ENCODE measurements at regions not wholly inside any gene's neighbourhood (a gene's known extent, or its start where the extent isn't known, plus 50 kb on each side); places are given as distances from the start of the nearest gene placed in this dataset.

DNA sequence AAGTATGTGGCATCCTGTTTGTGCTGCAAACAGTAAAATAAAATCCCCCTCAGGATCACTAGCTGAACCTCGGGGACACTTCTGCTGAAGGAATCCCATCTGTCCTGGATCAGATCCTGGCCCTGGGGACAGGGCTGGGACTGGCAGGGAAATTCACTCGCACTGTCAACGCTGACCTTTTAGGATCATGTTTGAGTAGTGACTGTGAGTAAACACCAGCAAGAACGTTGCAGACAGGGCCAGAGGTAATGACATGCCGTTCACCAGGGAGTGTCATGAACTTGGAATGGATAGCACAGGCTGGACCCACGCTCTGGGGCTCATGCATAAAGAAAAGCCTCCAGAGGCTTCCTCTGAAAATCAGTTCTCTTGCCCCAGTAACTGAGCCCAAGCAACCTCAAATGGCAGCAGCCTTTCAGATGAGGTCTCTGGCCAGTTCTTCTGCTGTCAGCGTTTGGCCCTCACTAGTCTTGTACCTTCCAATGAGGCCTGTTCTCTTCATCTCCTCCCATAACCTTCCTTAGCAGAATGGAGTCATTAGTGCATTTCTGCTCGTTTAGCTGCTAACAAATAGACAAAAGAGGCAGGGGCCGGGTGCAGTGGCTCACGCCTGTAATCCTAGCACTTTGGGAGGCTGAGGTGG lies 51.0 kb upstream of the BARX2 start:
- no peak for DNase-seq

DNA sequence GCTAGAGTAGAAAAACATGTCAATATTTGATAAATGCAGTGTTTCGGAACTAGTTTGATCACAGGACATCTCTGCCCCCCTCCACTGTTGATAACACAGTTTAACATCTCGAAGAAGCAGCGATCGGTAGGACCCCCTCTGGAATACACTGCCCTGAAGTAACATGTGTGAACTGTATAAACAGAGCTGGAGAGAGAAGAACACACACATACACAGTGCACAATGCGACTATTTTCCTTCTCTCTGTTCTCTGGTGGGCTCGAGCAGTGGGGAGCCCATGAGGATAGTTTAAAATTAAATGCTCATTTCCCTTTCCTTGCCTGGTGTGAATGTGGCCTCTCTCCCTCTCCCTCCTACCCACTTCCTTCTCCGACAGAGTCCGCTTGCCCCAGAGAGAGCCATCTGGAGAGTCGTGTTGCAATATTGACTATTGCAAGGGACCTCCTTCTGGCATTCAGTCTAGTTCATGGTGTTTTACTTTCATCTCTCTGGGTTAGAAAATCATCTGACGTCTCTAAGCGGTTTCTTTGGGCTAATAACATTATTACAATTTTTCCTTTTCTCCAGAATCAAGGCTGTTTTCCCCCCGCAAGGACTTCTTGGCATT lies 51.6 kb upstream of the BARX2 start:
- no peak for DNase-seq

DNA sequence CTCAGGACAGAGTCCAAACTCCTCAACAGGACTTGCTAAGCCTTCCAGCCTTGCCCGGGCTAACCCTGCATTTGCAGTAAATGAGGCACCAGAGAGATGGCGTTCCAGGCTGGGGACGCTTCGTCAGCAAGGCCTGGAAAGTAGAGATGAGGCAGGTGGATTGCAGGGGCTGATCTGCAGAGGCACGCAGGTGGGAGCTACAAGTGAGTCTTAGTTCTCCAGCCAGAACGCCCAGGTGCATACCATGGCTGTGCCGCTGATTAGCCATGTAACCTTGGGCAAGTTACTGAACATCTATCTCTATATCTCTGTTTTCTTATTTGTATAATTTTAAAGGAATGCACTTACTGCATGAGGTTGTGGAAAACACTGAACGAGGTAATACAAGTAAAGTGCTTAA lies 52.7 kb upstream of the BARX2 start:
- no peak for DNase-seq

DNA sequence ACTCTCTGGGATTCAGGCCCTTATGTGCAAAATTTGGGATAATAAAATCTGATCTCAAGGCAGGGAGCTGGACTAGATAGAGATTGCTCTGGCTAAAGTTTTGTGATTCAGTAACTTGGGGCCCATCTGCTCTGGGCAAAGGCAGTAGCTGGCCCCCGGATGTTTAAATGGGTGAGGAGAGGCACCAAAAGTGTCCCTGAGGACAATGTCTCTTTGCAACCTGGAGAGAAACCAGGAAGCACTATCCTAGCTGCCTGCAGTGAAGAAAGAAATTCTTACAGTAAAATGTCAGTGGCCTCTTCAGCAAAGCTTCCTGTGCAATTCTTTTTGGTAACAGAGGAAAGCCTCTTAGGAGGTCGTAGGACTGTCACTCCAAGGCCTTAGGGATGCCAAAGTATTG lies 54.6 kb upstream of the BARX2 start:
- no peak for DNase-seq

DNA sequence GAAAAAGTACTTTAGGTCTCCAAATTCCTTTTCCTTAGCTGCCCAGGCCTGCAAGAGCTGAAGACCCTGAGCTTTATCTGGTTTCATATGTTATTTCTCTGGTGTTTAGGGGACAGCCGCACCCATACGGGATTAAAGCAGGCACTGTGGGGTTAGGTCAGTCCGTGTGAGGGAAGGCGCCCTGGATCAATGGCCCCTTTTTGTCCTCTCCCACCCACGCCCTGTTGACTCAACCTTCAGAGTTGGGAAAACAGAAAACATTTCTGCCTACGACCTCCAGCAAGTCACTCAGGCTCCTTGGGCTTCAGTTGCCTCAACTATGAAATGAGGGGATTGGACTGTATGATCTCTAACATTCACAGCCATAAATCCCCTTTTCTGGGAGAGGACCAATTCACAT lies 55.2 kb upstream of the BARX2 start:
- DNase-seq, result no peak

DNA sequence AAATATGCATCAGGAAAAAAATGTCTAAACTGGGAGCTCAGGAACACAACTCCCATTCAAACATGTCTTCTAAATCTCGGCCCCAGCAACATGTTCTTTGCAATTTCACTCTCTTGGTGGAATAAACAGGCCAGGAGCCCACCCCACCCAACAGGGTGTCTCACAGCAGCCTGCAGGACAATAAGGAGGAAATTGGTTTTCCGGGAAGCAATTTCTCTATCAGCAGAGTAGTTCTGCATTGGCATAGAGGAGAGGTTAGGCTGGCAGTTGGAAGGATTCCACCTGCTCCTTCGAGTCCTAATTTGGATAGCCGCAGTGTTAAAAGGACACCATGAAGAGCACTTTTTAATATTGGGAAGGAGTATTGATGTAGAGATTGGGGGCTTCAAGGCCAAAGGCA lies 55.9 kb upstream of the BARX2 start:
- no peak for DNase-seq

DNA sequence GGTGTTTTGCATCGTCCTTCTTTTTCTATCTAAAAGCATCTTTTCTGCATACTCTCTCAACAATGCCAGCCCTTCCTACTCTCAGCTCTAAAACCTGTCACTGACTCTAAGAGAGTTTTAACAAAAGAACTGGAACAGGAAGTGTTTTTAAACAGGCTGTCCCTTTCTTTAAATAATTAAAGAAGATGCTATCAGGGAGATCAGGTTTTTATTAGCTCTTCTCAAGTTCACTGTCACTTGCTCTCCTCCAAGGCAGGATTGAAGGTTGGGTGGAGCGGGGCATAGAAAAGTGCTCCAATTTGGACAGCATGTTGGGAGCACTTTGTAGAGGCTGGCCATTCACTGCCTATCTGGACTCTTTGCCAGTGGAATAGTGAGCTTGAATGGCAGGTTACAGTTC lies 56.4 kb upstream of the BARX2 start:
- DNase-seq, result no peak

DNA sequence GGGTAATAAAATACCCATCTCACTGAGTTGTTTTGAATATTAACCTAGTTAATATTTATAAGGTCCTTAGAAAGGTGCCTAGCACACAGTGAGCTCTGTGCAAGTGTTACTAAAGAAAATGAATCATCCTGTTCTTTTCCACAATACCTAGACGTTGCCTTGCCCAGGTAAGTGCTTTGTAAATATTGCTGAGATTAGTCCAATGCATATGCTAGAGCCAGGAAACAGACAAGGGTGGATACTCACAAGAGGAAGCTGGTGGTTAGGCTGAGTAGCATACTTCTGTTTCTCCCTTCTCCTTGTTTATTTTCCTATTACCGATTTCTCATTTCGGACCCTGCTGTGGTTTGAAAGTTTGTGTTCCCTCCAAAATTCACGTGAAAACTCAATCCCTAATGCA lies 58.1 kb upstream of the BARX2 start:
- DNase-seq, result no peak

DNA sequence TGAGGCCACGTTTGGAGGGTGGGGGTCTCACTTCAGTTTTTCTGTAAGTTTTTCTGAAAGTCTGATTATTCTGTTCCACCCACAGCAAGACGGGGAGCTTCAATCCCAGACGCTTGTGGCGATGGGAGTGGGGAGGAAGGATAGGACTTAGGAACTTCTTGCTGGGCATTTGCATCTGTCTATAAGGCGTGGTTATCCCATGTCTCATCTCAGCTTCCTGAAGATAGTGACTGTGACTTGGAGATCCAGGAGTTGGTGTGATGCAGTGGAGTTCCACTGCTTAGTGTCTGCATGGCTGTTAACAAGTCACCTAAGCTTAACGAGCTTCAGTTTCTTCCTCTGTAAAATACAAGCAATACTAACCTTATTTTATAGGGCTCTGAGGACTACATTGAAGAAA lies 58.9 kb upstream of the BARX2 start:
- DNase-seq, result no peak

DNA sequence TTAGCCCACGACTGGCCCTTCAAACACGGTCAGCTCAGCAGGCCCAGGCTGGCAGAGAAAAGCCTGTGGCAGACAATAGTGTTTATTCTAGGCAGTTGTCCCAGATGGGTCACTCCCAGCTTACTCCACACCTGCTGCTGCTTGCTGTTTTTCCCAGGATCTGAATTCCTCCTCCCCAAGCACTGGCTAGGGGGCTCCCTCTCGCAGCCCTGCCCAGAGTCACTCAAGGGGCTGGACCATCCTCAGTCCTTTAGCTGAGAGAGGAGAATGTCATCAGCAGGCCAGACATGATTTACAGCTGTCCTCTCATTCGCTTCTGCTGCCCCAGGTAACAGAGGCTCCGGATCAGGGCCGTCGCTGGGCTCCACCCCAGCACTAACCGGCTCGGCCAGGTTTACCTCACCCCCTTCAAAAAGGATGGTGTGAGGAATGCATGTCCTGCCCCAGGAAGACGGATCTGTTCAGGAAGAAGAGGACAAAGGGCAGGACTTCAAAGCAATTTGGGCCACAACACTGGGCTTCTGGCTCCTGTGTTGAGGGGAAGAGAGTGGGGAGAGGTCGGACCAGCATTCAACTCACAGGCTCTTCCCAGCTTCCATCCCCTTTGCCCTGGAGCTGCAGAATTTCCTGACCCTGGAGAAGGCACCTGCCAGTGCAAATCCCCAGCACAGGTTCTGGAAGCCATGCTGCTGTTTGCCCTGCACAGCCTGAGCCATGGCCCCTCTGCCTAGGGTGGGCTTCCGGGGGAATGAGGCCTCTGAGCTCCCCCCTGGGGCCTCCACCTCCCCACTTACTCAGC lies 59.7 kb upstream of the BARX2 start:
- no peak for DNase-seq

DNA sequence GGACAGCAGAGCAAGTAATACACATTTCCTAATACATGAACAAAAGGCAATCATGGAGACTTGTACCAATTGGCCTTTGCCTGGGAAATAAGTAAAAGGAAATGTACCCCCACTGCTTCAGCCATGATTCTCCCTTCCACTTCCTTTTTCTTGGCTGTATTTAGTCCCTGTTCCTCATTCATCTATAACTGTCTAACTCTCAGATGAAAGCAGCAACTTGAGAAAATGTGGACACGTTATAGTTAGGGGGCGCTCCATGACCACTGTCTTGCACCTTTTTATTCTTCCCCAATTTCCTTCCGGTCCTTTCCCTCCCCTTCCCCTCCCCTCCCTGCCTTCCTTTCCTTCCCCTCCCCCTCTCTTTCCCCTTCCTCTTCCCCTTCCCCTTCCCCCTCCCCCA lies 61.3 kb upstream of the BARX2 start:
- DNase-seq, result no peak

DNA sequence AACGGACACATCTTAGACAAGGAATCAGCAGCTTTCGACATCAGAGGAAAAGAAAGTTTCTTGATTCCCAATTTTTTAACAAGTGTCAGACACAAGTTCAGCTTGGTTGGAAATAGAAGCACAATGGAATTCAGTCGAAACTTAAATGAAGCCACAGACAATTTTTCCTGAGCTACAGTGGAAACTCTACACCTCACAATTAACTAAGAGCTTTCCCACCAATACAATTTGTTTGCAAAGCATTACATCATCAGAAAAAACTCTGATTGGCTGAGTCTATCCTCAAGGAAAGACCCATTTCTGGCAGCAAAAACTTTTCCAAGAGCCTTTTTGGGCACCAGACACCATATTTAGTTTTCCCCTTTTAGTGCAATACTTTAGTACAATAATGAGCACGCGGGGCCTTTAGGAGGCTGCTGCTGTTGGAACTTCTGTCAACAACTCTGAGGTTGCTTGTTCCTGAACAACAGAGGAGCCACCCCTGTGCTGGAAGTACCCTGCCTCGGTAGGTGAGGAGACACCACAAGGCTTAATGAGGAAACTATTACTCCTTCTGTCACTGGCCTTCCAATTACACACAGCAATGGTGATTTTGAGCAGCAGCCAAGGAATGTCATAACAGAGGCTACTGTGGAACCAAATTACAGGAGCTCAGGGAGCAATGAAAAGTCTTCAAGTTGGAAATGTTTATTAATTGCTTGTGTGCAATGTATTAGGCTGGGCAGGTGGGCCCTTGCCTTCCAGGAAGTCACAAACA lies 61.9 kb upstream of the BARX2 start:
- DNase-seq, result no peak

DNA sequence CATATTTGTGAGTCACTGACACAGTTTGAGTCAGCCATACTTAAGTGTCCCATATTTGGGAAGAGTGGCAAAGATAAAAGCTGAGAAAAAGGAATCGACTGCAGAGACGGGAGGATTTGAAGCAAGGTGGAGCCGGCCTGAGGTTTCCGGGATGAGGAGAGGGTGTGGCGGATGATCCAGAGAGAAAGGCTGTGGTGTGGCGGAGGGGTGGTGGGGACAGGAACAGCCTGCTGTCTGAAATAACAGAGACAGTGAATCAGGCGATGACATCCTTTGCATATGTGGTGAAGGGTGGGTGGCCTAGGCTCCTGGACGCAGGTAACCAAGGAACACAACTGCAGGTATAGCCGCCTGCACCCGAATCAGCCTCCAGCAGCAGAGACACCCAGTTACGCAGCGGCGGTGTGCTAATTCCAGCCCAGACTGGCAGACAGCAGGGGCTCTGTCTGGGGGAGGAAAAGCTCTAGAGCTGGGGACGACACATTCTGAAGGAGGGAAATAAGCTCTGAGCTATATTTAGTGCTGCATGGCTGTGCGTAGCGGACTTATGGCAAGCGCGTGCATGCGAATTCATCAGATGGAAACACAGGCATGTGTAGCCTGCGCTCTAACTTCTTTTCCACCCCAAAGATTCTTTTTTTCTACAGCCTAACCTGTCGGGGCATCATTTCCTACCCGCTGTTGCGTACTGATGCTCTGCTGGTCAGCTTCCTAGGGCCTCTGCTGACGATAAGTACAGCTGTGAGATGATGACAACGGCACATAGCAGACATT lies 62.7 kb upstream of the BARX2 start:
- DNase-seq, result no peak

DNA sequence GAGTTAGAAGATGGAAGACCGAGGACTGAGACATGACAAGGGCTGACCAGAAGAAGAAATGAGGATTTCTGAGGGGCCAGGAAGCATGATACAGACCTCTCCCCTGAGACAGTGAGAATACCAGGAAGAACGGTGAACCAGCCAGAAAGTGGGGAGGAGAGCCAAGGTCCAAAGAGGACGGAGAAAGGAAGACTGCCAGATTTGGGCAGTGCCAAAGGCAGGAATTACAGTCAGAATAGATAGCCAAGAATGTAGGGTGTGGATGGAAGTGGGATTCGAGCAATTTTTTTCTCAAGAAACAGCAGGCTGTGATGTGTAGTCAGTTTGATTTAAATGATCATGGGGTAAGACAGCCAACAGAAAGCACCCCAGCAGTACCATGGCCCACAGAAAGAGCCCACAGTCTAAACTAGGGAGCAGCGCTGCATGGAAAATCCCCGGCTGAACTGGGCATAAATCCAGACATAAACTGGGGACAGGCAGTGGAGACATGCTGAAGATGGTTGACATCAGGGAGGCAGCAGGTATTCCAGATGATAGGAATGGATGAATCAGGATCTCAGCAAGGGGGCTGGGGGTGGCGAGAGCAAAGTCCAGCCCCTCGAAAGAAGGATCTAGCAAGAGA lies 67.3 kb upstream of the BARX2 start:
- DNase-seq, result no peak

DNA sequence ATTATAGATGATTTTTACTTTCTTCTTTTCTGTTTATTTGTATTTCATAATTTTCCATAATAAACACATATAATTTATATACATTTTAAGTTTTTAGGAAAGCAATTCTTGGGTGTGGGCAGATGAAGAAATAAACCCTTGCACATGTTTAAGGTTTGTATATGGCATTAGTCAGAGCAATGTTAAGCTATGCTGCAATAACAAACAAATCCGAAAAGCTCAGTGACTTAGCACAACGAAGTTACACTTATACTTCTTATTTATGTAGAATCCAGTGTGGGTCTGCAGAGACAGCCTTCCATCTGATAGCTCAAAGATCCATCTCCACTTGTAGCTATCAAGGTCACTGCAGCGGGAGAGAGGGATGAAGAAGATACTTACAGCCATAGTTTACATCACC lies 68.5 kb upstream of the BARX2 start:
- DNase-seq, result no peak

DNA sequence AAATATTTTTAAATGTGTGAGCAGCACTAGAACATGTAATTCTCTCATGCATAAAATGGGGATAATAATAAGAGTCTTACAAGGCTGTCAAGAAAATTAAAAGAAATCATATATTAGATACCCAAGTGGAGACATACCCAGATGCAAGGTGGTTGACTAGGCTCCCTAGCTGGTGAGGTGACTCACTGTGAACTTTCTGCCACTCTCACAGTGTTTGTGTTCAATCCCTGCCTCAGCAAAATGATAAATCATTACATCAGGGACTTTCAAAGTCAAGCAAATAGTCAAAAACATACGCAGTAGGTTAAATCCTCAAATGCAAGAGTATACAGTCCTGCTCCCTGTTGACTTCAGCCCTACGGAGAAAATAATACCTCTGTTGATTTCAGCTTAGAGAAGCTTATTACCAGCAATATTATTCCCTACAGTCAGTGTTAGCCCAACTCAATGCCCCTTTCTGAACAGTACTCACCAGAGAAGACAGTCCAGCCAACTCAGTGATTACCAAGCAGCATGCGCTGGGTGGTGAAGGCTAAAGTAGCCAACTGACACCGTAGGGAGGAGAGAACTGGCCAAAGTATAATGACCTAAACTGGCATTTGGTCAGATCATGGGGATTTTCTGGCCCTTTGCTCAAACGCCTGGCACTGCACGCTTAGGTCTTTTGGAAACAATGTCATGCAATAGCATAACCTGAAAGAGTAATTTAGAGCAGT lies 73.1 kb upstream of the BARX2 start:
- no peak for DNase-seq

DNA sequence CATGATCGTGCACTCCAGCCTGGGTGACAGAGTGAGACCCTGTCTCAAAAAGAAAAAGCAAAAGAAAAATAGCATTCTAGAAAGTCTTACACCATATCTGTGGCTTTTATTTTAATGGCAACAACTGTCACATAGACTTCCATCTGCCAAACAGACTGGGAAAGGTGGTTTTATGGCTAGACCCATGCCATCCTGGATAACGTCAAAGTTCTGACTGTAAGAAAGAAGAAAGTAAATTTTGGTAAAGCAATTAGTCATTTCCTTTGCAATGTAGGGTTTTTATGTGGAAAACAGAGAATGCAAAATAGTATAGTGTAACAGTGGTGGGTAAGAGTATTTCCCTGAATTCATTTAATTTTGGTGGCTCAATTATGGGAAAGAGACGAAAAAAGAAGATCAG lies 75.5 kb upstream of the BARX2 start:
- DNase-seq, result no peak

DNA sequence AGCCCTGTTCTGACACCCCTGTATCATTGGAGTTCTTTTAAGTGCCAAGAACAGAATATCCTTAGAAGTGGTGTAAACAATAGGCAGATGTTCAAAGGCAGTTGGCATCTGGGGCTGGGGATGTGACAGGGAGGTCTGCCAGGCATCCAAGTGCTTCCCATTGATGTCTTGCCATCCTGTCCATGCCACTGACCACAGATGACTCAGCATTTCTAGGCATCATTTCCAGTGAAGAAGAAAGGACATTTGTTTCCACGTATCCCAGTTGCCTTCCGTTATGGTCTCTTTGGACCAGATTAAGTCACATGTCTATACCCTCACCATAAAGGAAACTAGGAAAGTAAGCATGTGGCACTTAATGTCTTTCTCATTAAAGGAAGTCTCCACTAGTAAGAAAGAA lies 76.7 kb upstream of the BARX2 start:
- no peak for DNase-seq

DNA sequence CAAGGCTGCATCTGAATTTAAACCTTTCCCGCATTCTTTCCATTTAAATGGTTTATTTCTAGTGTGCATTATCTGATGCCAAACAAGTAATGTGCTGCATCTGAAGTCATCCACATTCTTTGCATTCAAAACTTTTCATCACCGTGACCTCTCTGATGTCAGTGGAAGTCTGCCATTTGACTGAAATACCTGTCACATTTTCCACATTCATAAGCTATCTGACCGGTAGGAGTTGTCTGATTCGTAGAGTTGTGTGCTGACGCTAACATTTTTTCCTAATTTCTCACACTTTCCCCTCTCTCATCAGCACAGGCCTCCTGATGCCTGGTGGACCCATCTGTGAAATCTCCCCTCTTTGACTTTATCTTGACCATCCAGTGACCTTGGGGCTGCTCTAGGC lies 79.9 kb upstream of the BARX2 start:
- no peak for DNase-seq

DNA sequence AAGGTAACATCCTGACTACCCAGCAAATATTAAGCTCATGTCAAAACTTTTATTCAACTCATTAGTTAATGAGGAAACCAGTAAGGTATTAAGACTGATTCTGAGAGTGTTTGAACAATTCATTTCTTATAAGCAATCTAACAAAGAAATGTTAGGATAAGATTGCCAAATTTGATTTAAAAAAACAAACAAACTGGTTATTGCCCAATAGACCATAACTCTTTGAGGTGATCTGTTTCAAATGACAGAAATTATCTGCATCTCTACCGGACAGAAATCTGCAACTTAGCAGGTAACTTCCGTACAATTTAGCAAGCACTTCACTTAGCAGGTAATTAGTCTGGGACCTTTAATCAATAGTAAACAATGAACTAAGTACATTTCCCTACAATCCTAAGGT lies 82.9 kb upstream of the BARX2 start:
- DNase-seq, result no peak

DNA sequence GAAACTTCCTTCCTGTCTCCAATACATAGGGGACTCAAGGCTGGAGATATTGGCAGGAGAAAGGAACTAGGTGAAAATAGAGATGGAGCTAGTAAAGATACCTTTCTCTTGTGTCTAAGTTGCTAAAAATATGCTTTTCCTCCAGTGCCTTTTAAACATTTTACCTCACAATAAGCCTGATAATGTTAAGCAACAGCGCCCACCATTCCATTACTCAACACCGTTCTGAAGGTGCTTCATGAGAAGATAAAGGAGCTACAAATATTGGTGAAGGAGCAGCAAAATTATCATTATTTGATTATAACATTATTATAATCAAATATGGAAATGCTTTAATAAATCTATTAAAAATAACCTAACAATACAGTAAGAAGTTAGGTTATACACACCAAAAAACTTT lies 83.6 kb upstream of the BARX2 start:
- no peak for DNase-seq

DNA sequence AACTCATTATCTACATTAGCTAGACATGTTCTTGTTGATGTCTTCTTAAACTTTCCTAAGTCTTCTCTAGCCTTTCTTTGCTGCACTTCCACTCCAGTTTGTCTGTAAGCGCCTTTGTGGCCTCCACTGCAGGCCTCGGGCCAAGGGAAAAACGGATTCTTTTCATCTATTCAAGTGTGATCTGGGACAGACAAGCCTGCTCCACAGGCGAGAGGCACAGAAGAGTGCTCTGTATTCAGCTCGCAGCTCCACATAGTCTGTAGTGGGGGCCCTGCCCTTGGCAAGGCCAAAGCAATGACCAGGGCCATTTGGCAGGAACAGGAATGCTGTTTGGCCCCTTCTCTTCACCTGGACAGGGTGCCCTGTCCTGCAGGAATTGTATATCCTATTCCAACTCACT lies 84.1 kb upstream of the BARX2 start:
- no peak for DNase-seq

All from stimulated activated CD4-positive, alpha-beta T cell treated with anti-CD3 and anti-CD28 coated beads, Interleukin-15, amount 100 ng/mL, for 24 hours (primary cell).